H1 (cell line): ENCODE measurements at regions not wholly inside any gene's neighbourhood (a gene's known extent, or its start where the extent isn't known, plus 50 kb on each side); places are given as distances from the start of the nearest gene placed in this dataset.
A peak's percentile ranks its signal among the peaks of the same experiment; 100 is the strongest.

Source experiments
- CTCF ChIA-PET: fragments of 300-600 bp; sonication (Branson Sonifier 250); formaldehyde crosslinking; loops from one replicate; lab custom pipeline; 2021; ENCODE audit not compliant: partially characterized antibody; lab: Charles Lee
- POLR2A ChIA-PET: fragments of 300-600 bp; sonication (Branson Sonifier 250); formaldehyde crosslinking; loops from one replicate; lab custom pipeline; 2021; ENCODE audit warnings: inconsistent platforms; ENCODE audit not compliant: partially characterized antibody; lab: Charles Lee
- DNase-seq, 2 experiments: peaks; one replicate each; pipeline versions ENCODE4 v3.0.0 to v3.0.0-alpha.2; 2010 to 2022; ENCODE audit warnings: low spot score in 2 of 2, low read depth in 1 of 2, mixed read lengths in 1 of 2
- FAIRE-seq: peaks from 2 replicates; lab custom pipeline; 2011; peaks lifted over from hg19 to GRCh38; lab: Jason Lieb, UNC
- H2AFZ ChIP-seq: 2 replicates; pipeline ENCODE4 v1.8.1; 2012; ENCODE audit warnings: low read length, inconsistent platforms
- H2AK5ac ChIP-seq: 2 replicates; pipeline ENCODE4 v1.6.1; 2013; ENCODE audit warnings: low read depth, low read length
- H2BK120ac ChIP-seq: replicated peaks from 2 replicates; pipeline ENCODE3; 2013; ENCODE audit warnings: low read depth, low read length, inconsistent platforms
- H2BK12ac ChIP-seq: 2 replicates; pipeline ENCODE4 v1.6.1; 2013; ENCODE audit warnings: low read depth, low read length
- H2BK15ac ChIP-seq: 2 replicates; pipeline ENCODE4 v1.6.1; 2013; ENCODE audit warnings: low read length
- H2BK20ac ChIP-seq: 2 replicates; pipeline ENCODE4 v1.6.1; 2013; ENCODE audit warnings: low read length
- H2BK5ac ChIP-seq: 2 replicates; pipeline ENCODE4 v1.6.1; 2013; ENCODE audit warnings: low read depth, low read length
- H3K14ac ChIP-seq: 2 replicates; pipeline ENCODE4 v1.6.1; 2013; ENCODE audit warnings: inconsistent platforms; ENCODE audit not compliant: insufficient read length
- H3K18ac ChIP-seq: 2 replicates; pipeline ENCODE4 v1.6.1; 2013; ENCODE audit warnings: low read length; ENCODE audit errors: extremely low read depth
- H3K23ac ChIP-seq: 2 replicates; pipeline ENCODE4 v1.6.1; 2013; ENCODE audit warnings: inconsistent platforms; ENCODE audit not compliant: insufficient read length
- H3K23me2 ChIP-seq: 2 replicates; pipeline ENCODE4 v1.6.1; 2013; ENCODE audit warnings: low read depth, low read length
- H3K27ac ChIP-seq: 2 replicates; pipeline ENCODE4 v1.6.1; 2011; ENCODE audit warnings: low read depth, low read length, inconsistent platforms
- H3K27me3 ChIP-seq, 4 experiments: replicated peaks in 1 of 4; 1 replicate in 1 of 4; 2 replicates in 3 of 4; pipeline versions ENCODE4 v1.6.1 to v1.8.1; 2011 to 2013; ENCODE audit warnings: low read length in 3 of 4, mild to moderate bottlenecking in 3 of 4, inconsistent platforms in 2 of 4, mixed read lengths in 2 of 4, moderate library complexity in 1 of 4; ENCODE audit not compliant: control insufficient read depth in 3 of 4, insufficient read depth in 3 of 4; ENCODE audit errors: extremely low read depth in 1 of 4
- H3K36me3 ChIP-seq, 4 experiments: 2 replicates each; pipeline versions ENCODE4 v1.6.1 to v1.8.1; 2011 to 2013; ENCODE audit warnings: mild to moderate bottlenecking in 4 of 4, low read length in 3 of 4, moderate library complexity in 2 of 4, control low read depth in 1 of 4, inconsistent platforms in 1 of 4; ENCODE audit not compliant: insufficient read depth in 4 of 4, control insufficient read depth in 2 of 4
- H3K4ac ChIP-seq: replicated peaks from 2 replicates; pipeline ENCODE3; 2013; ENCODE audit warnings: low read length, low read depth, mixed read lengths, inconsistent platforms; ENCODE audit not compliant: insufficient read length
- H3K4me1 ChIP-seq, 4 experiments: replicated peaks in 1 of 4; 1 replicate in 1 of 4; 2 replicates in 3 of 4; pipeline versions ENCODE4 v1.6.1 to v1.8.1; 2011 to 2013; ENCODE audit warnings: low read length in 3 of 4, inconsistent platforms in 2 of 4, mixed read lengths in 1 of 4; ENCODE audit not compliant: insufficient read depth in 4 of 4, control insufficient read depth in 3 of 4
- H3K4me2 ChIP-seq, 2 experiments: 2 replicates each; pipeline versions ENCODE4 v1.6.1 to v1.8.1; 2011 to 2013; ENCODE audit warnings: low read depth in 2 of 2, low read length in 2 of 2, control low read depth in 1 of 2, inconsistent platforms in 1 of 2, mild to moderate bottlenecking in 1 of 2; ENCODE audit not compliant: insufficient read depth in 1 of 2
- H3K4me3 ChIP-seq, 4 experiments: fragments of 200-600, 300-600 bp in 1 of 4; sonication (generic), shearing (Covaris generic), sonication (Bioruptor Twin) in 1 of 4; 2 replicates each; pipeline versions ENCODE4 v1.5.1 to v1.8.1; 2011 to 2016; ENCODE audit warnings: low read length in 4 of 4, low read depth in 3 of 4, control low read depth in 2 of 4, inconsistent platforms in 2 of 4, mild to moderate bottlenecking in 2 of 4, mixed read lengths in 1 of 4, moderate library complexity in 1 of 4; ENCODE audit not compliant: insufficient read depth in 2 of 4; ENCODE audit errors: extremely low read depth in 1 of 4
- H3K56ac ChIP-seq: replicated peaks from 2 replicates; pipeline ENCODE3; 2013; ENCODE audit warnings: low read depth, mild to moderate bottlenecking, mixed read lengths, low read length, inconsistent platforms; ENCODE audit not compliant: insufficient read length
- H3K79me1 ChIP-seq: 2 replicates; pipeline ENCODE4 v1.6.1; 2013; ENCODE audit warnings: low read depth, low read length, control low read depth
- H3K79me2 ChIP-seq, 2 experiments: 2 replicates each; pipeline versions ENCODE4 v1.6.1 to v1.8.1; 2012 to 2013; ENCODE audit warnings: low read length in 2 of 2, mild to moderate bottlenecking in 2 of 2, inconsistent platforms in 1 of 2; ENCODE audit not compliant: insufficient read depth in 2 of 2, control insufficient read depth in 1 of 2
- H3K9ac ChIP-seq, 4 experiments: replicated peaks in 1 of 4; 1 replicate in 1 of 4; 2 replicates in 3 of 4; pipeline versions ENCODE4 v1.6.1 to v1.8.1; 2011 to 2013; ENCODE audit warnings: low read depth in 3 of 4, low read length in 3 of 4, control low read depth in 2 of 4, mild to moderate bottlenecking in 2 of 4, moderate library complexity in 2 of 4, inconsistent platforms in 1 of 4; ENCODE audit errors: extremely low read depth in 1 of 4
- H3K9me3 ChIP-seq, 2 experiments: 2 replicates each; pipeline versions ENCODE4 v1.6.1 to v1.8.1; 2012 to 2013; ENCODE audit warnings: mild to moderate bottlenecking in 2 of 2, moderate library complexity in 2 of 2, control low read depth in 1 of 2, inconsistent platforms in 1 of 2, low read depth in 1 of 2, low read length in 1 of 2, mixed read lengths in 1 of 2; ENCODE audit not compliant: insufficient read depth in 2 of 2
- H4K20me1 ChIP-seq, 2 experiments: replicated peaks in 1 of 2; 2 replicates each; pipeline versions ENCODE3 to v1.8.1; 2011 to 2013; ENCODE audit warnings: inconsistent platforms in 2 of 2, low read length in 2 of 2, mild to moderate bottlenecking in 1 of 2; ENCODE audit not compliant: insufficient read depth in 2 of 2, control insufficient read depth in 1 of 2
- H4K5ac ChIP-seq: 2 replicates; pipeline ENCODE4 v1.6.1; 2013; ENCODE audit warnings: low read length, low read depth, mixed read lengths, inconsistent platforms; ENCODE audit not compliant: insufficient read length
- H4K8ac ChIP-seq: 2 replicates; pipeline ENCODE4 v1.8.0; 2013; ENCODE audit warnings: mild to moderate bottlenecking, moderate library complexity, low read length, inconsistent platforms; ENCODE audit not compliant: insufficient read depth; ENCODE audit errors: extremely low read depth
- H4K91ac ChIP-seq: replicated peaks from 2 replicates; pipeline ENCODE3; 2013; ENCODE audit warnings: low read length, mixed read lengths, inconsistent platforms; ENCODE audit not compliant: insufficient read length
- KDM5A ChIP-seq: fragments of 200-600 bp; IDR thresholded peaks from 2 replicates; pipeline ENCODE4 v1.7.1; 2012; ENCODE audit warnings: mild to moderate bottlenecking, low read length, inconsistent platforms, mixed read lengths
- RAD21 ChIP-seq, 2 experiments: IDR thresholded peaks in 1 of 2; conservative IDR thresholded peaks in 1 of 2; 2 replicates each; pipeline ENCODE4 v1.6.1; 2011; ENCODE audit warnings: low read depth in 2 of 2, low read length in 2 of 2, improper control_type of control experiment in 1 of 2, inconsistent platforms in 1 of 2, mild to moderate bottlenecking in 1 of 2, moderate library complexity in 1 of 2
- WGBS, 2 experiments: shearing (Covaris generic) in 1 of 2; methylation state at CpG; one replicate each; pipeline versions ENCODE4 v1.1.6 to v1.1.7; 2013 to 2015; ENCODE audit warnings: low lambda C conversion rate in 2 of 2, mixed read lengths in 2 of 2, inconsistent platforms in 1 of 2, low coverage in 1 of 2, missing lambda C conversion rate in 1 of 2; ENCODE audit not compliant: insufficient replicate concordance in 2 of 2, insufficient coverage in 1 of 2, insufficient read length in 1 of 2; ENCODE audit errors: extremely low coverage in 1 of 2, missing lambda C conversion rate in 1 of 2; 5-methylcytosine and 5-hydroxymethylcytosine counted together

DNA sequence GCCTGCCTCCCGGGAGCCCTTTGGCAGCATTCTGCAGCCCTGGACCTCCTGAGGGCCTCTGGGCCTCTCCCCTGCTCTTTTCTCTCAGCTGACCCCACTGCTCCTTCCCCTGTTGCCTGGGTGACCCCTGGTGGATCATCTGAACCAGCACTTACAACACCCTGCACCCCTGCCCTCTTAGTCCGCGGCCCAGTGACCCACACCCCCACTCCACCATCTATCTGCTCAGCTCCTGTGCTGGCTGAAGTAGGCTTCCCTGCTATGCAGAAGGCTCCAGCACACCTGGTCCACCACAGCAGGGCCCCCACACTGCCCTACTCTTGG is 74.0 kb downstream of the DMRTA2 start:
- H3K9me3 ChIP-seq: no peaks in the 10 kb centered on the region
- DNase-seq (no peak), FAIRE-seq (no peak)
- no peak overlapping the region for H3K9ac ChIP-seq
- POLR2A ChIA-PET: no interaction called here
- no peaks in the 10 kb centered on the region for H3K23me2 ChIP-seq
- WGBS, 2 experiments: 59% methylated on average over 3 of the region's 3 CpGs; no CpG with 5 or more reads in 1 of the 2 experiments
- H3K4ac ChIP-seq: no peak overlapping the region
- no peaks in the 10 kb centered on the region for H3K79me2 ChIP-seq
- no peak overlapping the region for H4K5ac ChIP-seq
- no peaks in the 10 kb centered on the region for H3K79me1 ChIP-seq
- no peak overlapping the region for H2BK20ac ChIP-seq
- H3K23ac ChIP-seq: no peak overlapping the region
- H3K4me3 ChIP-seq: no peak overlapping the region
- no peak overlapping the region for H3K56ac ChIP-seq
- H3K4me2 ChIP-seq: no peak overlapping the region
- no peak overlapping the region for H2BK15ac ChIP-seq
- H2AK5ac ChIP-seq: no peak overlapping the region
- H2BK12ac ChIP-seq: no peak overlapping the region
- no peak overlapping the region for H4K8ac ChIP-seq
- no peaks in the 10 kb centered on the region for H4K20me1 ChIP-seq
- CTCF ChIA-PET: interaction anchor here (0.6 to 3.1 kb wide), 23 partner anchors 8 to 1855 kb away, joined by 3 to 31 read pairs (median 3); no protein-coding TSS in a partner anchor
- no peak overlapping the region for H3K27ac ChIP-seq
- no peaks in the 10 kb centered on the region for H3K27me3 ChIP-seq
- no peak overlapping the region for H4K91ac ChIP-seq
- H2BK5ac ChIP-seq: no peak overlapping the region
- no peaks in the 10 kb centered on the region for H3K36me3 ChIP-seq
- no peak overlapping the region for H3K18ac ChIP-seq
- peaks cover 0 to 4% (median 3%) of the 10 kb centered on the region in 4 experiments; a peak in 4 of 7 replicates for H3K4me1 ChIP-seq
- no peak overlapping the region for H3K14ac ChIP-seq
- H2BK120ac ChIP-seq: no peak overlapping the region
- no peak for TF ChIP-seq KDM5A
- peak; percentile 24 to 41; a peak in 3 of 4 replicates for TF ChIP-seq RAD21 (IDR thresholded peaks at IDR 0.05 in 1 of 2, conservative IDR thresholded peaks at IDR 0.05 in 1 of 2; ENCODE audit: low read depth in 2 of 2, low read length in 2 of 2)
- peak overlapping the region; percentile 20; the same call in 1 of the 2 replicates for H2AFZ ChIP-seq
